Neural cell (in vitro differentiated cells): ENCODE measurements at regions not wholly inside any gene's neighbourhood (a gene's known extent, or its start where the extent isn't known, plus 50 kb on each side); places are given as distances from the start of the nearest gene placed in this dataset.

ENCODE experiments used
- H2AFZ ChIP-seq: fragments of 200-600, 300-800 bp; sonication (generic), shearing (Covaris generic); 2 replicates; pipeline ENCODE4 v1.6.0; 2014; ENCODE audit warnings: low read depth, mild to moderate bottlenecking, antibody characterized with exemption, low read length, moderate library complexity
- H3F3A ChIP-seq: fragments of 200-600 bp; shearing (Covaris generic); 2 replicates; pipeline ENCODE4 v1.6.1; 2016; ENCODE audit warnings: mild to moderate bottlenecking, moderate library complexity, mixed read lengths, antibody characterized with exemption, low read length; ENCODE audit not compliant: insufficient read depth, poor library complexity, severe bottlenecking
- H3K27ac ChIP-seq: fragments of 200-600, 300-800 bp; sonication (generic), shearing (Covaris generic); 2 replicates; pipeline ENCODE4 v1.5.1; 2014; ENCODE audit warnings: mild to moderate bottlenecking, low read length, moderate library complexity
- H3K27me3 ChIP-seq: fragments of 300-800, 200-600 bp; sonication (generic), shearing (Covaris generic); 2 replicates; pipeline ENCODE4 v1.6.0; 2014; ENCODE audit warnings: mild to moderate bottlenecking, low read depth, low read length, moderate library complexity; ENCODE audit not compliant: insufficient read depth
- H3K36me3 ChIP-seq: fragments of 300-800, 200-600 bp; sonication (generic), shearing (Covaris generic); 2 replicates; pipeline ENCODE4 v1.5.1; 2014; ENCODE audit warnings: mild to moderate bottlenecking, antibody characterized with exemption, low read length, moderate library complexity; ENCODE audit not compliant: insufficient read depth
- H3K4me2 ChIP-seq: fragments of 300-800, 200-600 bp; sonication (generic), shearing (Covaris generic); 2 replicates; pipeline ENCODE4 v1.6.0; 2014; ENCODE audit warnings: mild to moderate bottlenecking, low read length
- H3K4me3 ChIP-seq: fragments of 300-800, 200-600 bp; sonication (generic), shearing (Covaris generic); 2 replicates; pipeline ENCODE4 v1.5.1; 2014; ENCODE audit warnings: mild to moderate bottlenecking, low read length, moderate library complexity
- H3K79me2 ChIP-seq: fragments of 200-600 bp; shearing (Covaris generic); replicated peaks from 2 replicates; pipeline ENCODE4 v1.6.0; 2014; ENCODE audit warnings: mild to moderate bottlenecking, low read length, moderate library complexity; ENCODE audit not compliant: insufficient read depth
- H3K9ac ChIP-seq: fragments of 300-800, 200-600 bp; sonication (generic), shearing (Covaris generic); 2 replicates; pipeline ENCODE4 v1.6.1; 2016; ENCODE audit warnings: mild to moderate bottlenecking, low read length, mixed read lengths
- H3K9me2 ChIP-seq: fragments of 200-600 bp; shearing (Covaris generic); 2 replicates; pipeline ENCODE4 v1.6.1; 2016; ENCODE audit warnings: mild to moderate bottlenecking, low read length, mixed read lengths; ENCODE audit not compliant: insufficient read depth
- H3K9me3 ChIP-seq: fragments of 200-600, 300-800 bp; sonication (generic), shearing (Covaris generic); 2 replicates; pipeline ENCODE4 v1.6.1; 2016; ENCODE audit warnings: mild to moderate bottlenecking, mixed run types, low read length, moderate library complexity, mixed read lengths
- H4K20me1 ChIP-seq: fragments of 200-600 bp; shearing (Covaris generic); 2 replicates; pipeline ENCODE4 v1.6.1; 2016; ENCODE audit warnings: mild to moderate bottlenecking, mixed run types; ENCODE audit not compliant: insufficient read depth
- EP300 ChIP-seq: fragments of 450-650 bp; conservative IDR thresholded peaks from 2 replicates; pipeline ENCODE4 v1.6.1; 2014; ENCODE audit warnings: antibody characterized with exemption, mild to moderate bottlenecking, moderate library complexity; ENCODE audit not compliant: poor library complexity, severe bottlenecking
- EZH2 ChIP-seq: fragments of 200-600, 300-800 bp; shearing (Covaris generic), sonication (generic); IDR thresholded peaks from 2 replicates; pipeline ENCODE4 v1.6.1; 2014; ENCODE audit warnings: antibody characterized with exemption, low read length, borderline replicate concordance, mild to moderate bottlenecking; ENCODE audit not compliant: insufficient read depth, poor library complexity, severe bottlenecking
- MXI1 ChIP-seq: fragments of 450-650 bp; conservative IDR thresholded peaks from 2 replicates; pipeline ENCODE4 v1.6.1; 2014; ENCODE audit warnings: antibody characterized with exemption, mild to moderate bottlenecking; ENCODE audit not compliant: poor library complexity, severe bottlenecking
- POLR2AphosphoS5 ChIP-seq: IDR thresholded peaks from 2 replicates; pipeline ENCODE4 v1.6.1; 2012
- RAD21 ChIP-seq: fragments of 450-650 bp; conservative IDR thresholded peaks from 2 replicates; pipeline ENCODE4 v1.6.1; 2014; ENCODE audit warnings: antibody characterized with exemption, mild to moderate bottlenecking, moderate library complexity
- SMC3 ChIP-seq: fragments of 450-650 bp; conservative IDR thresholded peaks from 2 replicates; pipeline ENCODE4 v1.6.1; 2014; ENCODE audit warnings: antibody characterized with exemption, mild to moderate bottlenecking, moderate library complexity; ENCODE audit not compliant: poor library complexity
- TAF1 ChIP-seq: IDR thresholded peaks from 2 replicates; pipeline ENCODE4 v1.6.1; 2012; ENCODE audit warnings: low read depth
- TF ChIP-seq, protein P1 (sequence below): fragments of 450-650 bp; IDR thresholded peaks from 2 replicates; pipeline ENCODE4 v1.5.1; 2014; ENCODE audit warnings: antibody characterized with exemption, mild to moderate bottlenecking, moderate library complexity; ENCODE audit not compliant: poor library complexity, severe bottlenecking
- TF ChIP-seq, protein P2 (sequence below): IDR thresholded peaks from 2 replicates; pipeline ENCODE4 v1.6.1; 2012; ENCODE audit warnings: borderline replicate concordance

DNA sequence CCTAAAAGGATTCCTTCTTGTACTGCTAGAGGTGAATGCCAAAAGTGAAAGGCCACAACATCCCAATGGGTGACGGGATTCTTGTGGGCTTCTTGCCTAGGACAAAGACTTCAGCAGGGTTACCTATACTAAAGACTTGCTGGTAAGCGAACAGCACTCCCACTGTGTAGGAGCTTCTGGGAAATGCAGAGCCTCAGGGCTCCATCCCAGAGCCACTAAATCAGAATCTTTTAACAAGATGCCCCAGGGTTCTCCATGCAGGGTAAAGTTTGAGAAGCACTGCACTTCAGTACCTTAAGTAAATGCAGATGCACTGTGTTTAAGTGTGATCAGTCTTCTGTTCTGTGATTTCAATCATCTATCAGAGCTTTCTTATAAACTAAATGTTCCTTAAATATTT lies 266.9 kb upstream of the KLF14 start:
- H3K36me3 ChIP-seq = no peaks in the 10 kb centered on the region

DNA sequence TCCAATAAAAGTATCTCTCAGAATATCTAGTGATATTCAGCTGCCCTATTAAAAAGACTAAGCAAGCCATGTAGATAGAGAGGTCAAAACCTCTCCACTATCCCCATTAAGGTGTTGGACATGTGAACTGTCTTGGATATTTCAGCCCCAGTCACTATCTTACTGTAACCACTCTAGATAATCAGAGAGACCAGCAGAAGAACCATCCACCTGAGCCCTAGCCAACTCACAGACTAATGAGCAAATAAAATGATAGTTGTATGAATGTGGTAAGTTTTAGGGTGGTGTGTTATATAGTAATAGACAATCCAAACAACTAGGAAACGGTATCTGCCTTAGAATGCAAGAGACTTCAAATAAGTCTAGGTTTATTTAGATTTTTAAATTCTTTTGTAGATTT lies 268.6 kb upstream of the KLF14 start:
- H3K9ac ChIP-seq = no peak overlapping the region
- no peaks in the 10 kb centered on the region for H3K36me3 ChIP-seq
- H4K20me1 ChIP-seq = no peaks in the 10 kb centered on the region
- no peaks in the 10 kb centered on the region for H3K27me3 ChIP-seq
- H3K9me2 ChIP-seq = no peaks in the 10 kb centered on the region
- no peak overlapping the region for H3K4me3 ChIP-seq
- no peak overlapping the region for H3K4me2 ChIP-seq
- H3K9me3 ChIP-seq = no peaks in the 10 kb centered on the region
- H2AFZ ChIP-seq = no peak overlapping the region
- H3F3A ChIP-seq = no peaks in the 10 kb centered on the region
- TF ChIP-seq MXI1 (no peak), EZH2 (no peak), TAF1 (no peak), SMC3 (no peak), POLR2AphosphoS5 (no peak), EP300 (no peak), RAD21 (no peak)
- TF ChIP-seq, protein P1, sequence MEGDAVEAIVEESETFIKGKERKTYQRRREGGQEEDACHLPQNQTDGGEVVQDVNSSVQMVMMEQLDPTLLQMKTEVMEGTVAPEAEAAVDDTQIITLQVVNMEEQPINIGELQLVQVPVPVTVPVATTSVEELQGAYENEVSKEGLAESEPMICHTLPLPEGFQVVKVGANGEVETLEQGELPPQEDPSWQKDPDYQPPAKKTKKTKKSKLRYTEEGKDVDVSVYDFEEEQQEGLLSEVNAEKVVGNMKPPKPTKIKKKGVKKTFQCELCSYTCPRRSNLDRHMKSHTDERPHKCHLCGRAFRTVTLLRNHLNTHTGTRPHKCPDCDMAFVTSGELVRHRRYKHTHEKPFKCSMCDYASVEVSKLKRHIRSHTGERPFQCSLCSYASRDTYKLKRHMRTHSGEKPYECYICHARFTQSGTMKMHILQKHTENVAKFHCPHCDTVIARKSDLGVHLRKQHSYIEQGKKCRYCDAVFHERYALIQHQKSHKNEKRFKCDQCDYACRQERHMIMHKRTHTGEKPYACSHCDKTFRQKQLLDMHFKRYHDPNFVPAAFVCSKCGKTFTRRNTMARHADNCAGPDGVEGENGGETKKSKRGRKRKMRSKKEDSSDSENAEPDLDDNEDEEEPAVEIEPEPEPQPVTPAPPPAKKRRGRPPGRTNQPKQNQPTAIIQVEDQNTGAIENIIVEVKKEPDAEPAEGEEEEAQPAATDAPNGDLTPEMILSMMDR = no peak
- TF ChIP-seq, protein P2, sequence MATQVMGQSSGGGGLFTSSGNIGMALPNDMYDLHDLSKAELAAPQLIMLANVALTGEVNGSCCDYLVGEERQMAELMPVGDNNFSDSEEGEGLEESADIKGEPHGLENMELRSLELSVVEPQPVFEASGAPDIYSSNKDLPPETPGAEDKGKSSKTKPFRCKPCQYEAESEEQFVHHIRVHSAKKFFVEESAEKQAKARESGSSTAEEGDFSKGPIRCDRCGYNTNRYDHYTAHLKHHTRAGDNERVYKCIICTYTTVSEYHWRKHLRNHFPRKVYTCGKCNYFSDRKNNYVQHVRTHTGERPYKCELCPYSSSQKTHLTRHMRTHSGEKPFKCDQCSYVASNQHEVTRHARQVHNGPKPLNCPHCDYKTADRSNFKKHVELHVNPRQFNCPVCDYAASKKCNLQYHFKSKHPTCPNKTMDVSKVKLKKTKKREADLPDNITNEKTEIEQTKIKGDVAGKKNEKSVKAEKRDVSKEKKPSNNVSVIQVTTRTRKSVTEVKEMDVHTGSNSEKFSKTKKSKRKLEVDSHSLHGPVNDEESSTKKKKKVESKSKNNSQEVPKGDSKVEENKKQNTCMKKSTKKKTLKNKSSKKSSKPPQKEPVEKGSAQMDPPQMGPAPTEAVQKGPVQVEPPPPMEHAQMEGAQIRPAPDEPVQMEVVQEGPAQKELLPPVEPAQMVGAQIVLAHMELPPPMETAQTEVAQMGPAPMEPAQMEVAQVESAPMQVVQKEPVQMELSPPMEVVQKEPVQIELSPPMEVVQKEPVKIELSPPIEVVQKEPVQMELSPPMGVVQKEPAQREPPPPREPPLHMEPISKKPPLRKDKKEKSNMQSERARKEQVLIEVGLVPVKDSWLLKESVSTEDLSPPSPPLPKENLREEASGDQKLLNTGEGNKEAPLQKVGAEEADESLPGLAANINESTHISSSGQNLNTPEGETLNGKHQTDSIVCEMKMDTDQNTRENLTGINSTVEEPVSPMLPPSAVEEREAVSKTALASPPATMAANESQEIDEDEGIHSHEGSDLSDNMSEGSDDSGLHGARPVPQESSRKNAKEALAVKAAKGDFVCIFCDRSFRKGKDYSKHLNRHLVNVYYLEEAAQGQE = no peak
- no peak overlapping the region for H3K27ac ChIP-seq
- H3K79me2 ChIP-seq = no peaks in the 10 kb centered on the region

More for the DNA sequence above, 266.9 kb upstream of the KLF14 start:
- H3K9ac ChIP-seq = no peak overlapping the region
- H3K4me3 ChIP-seq = no peak overlapping the region
- no peak overlapping the region for H3K27ac ChIP-seq
- H3K4me2 ChIP-seq = no peak overlapping the region
- H3F3A ChIP-seq = no peaks in the 10 kb centered on the region
- H2AFZ ChIP-seq = no peak overlapping the region
- no peaks in the 10 kb centered on the region for H3K27me3 ChIP-seq
- H4K20me1 ChIP-seq = no peaks in the 10 kb centered on the region
- TF ChIP-seq, protein P2 = no peak
- TF ChIP-seq, protein P1 = no peak
- TF ChIP-seq POLR2AphosphoS5 (no peak), EP300 (no peak), EZH2 (no peak), TAF1 (no peak), SMC3 (no peak), RAD21 (no peak), MXI1 (no peak)
- no peaks in the 10 kb centered on the region for H3K9me3 ChIP-seq
- no peaks in the 10 kb centered on the region for H3K79me2 ChIP-seq
- H3K9me2 ChIP-seq = no peaks in the 10 kb centered on the region
